ENCODE measurements at regions not wholly inside any gene's neighbourhood (a gene's known extent, or its start where the extent isn't known, plus 50 kb on each side); places are given as distances from the start of the nearest gene placed in this dataset.

DNA sequence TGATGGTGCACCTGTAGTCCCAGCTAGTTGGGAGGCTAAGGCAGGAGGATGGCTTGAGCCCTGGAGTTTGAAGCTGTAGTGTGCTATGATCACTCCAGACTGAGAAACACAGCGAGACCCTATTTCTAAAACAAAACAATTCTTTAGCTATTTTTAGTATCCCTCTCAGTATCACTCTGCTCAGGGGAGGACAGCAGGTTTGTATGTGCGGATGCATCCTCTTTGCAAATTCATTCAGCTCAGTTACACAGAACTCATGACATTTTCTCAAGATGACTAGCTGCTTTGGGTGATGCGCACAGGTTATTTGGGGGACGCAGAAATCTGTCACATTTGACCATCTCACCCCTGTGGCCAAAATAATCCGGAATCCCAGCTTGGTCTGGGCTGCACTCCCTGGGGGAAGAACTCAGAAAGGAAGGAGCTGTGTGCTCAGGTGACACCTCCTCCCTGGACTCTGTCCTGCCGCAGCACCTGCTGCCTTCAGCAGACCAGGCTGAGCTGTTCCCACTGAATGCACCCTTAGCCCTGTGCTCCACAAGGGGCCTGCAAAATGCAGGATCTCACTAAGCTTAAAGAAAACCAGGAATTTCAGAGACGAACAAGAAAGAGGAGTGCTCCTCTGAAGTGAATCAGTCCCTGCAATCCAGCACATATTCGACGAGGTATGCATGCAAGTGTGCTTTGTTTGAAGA is 89.5 kb upstream of the PGBD5 start:
- no peak for DNase-seq (ENCODE audit: low read depth, low spot score)
- in situ Hi-C loops (cut with HindIII; ENCODE audit: low sequenced_read_pairs) = no loop called here
- TF ChIP-seq CTCF (IDR thresholded peaks at IDR 0.05; ENCODE audit: low read depth, low read length) = no peak
- H3K4me3 ChIP-seq (ENCODE audit: low read depth, low read length) = no peak overlapping the region

GRCh38 chr1:230510496-230510895 is 84.4 kb upstream of the PGBD5 start:
- H3K4me3 ChIP-seq (ENCODE audit: low read depth, low read length) = no peak overlapping the region
- TF ChIP-seq CTCF (IDR thresholded peaks at IDR 0.05; ENCODE audit: low read depth, low read length) = no peak
- in situ Hi-C loops (cut with HindIII; ENCODE audit: low sequenced_read_pairs) = no loop called here
- no peak for DNase-seq (ENCODE audit: low read depth, low spot score)

GRCh38 chr1:230509281-230509977 is 83.3 kb upstream of the PGBD5 start:
- DNase-seq (ENCODE audit: low read depth, low spot score) = peak; percentile 85
- in situ Hi-C loops (cut with HindIII; ENCODE audit: low sequenced_read_pairs) = no loop called here
- H3K4me3 ChIP-seq (ENCODE audit: low read depth, low read length) = no peak overlapping the region
- TF ChIP-seq CTCF (IDR thresholded peaks at IDR 0.05; ENCODE audit: low read depth, low read length) = no peak

GRCh38 chr1:230507666-230508402 is 81.7 kb upstream of the PGBD5 start:
- no peak for DNase-seq (ENCODE audit: low read depth, low spot score)
- no peak for TF ChIP-seq CTCF (IDR thresholded peaks at IDR 0.05; ENCODE audit: low read depth, low read length)
- in situ Hi-C loops (cut with HindIII; ENCODE audit: low sequenced_read_pairs) = no loop called here
- H3K4me3 ChIP-seq (ENCODE audit: low read depth, low read length) = no peak overlapping the region

DNA sequence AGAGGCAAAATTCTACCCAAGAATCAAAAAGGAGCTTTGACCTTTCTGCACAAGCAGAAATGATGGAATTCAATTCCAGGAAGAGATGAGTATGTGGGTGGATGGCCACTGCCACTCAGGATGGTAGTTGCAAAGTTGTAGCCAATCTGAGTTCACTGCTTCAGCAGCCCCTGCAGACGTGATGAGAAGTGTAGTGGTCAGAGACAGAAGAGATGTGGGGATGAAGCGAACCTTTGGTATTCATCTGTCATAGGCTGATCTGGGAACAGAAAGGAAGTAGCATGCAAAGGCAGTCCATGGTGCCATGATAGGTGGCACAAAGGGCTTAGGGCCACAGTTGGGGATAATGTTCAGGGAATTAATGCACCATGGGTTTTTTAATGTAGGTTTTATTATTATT is 81.1 kb upstream of the PGBD5 start:
- no peak for TF ChIP-seq CTCF (IDR thresholded peaks at IDR 0.05; ENCODE audit: low read depth, low read length)
- DNase-seq (ENCODE audit: low read depth, low spot score) = no peak
- in situ Hi-C loops (cut with HindIII; ENCODE audit: low sequenced_read_pairs) = no loop called here
- H3K4me3 ChIP-seq (ENCODE audit: low read depth, low read length) = no peak overlapping the region

- DNase-seq (ENCODE audit: low read depth, low spot score) = no peak
- in situ Hi-C loops (cut with HindIII; ENCODE audit: low sequenced_read_pairs) = no loop called here
- no peak overlapping the region for H3K4me3 ChIP-seq (ENCODE audit: low read depth, low read length)
- no peak for TF ChIP-seq CTCF (IDR thresholded peaks at IDR 0.05; ENCODE audit: low read depth, low read length)
Observed at GRCh38 chr1:230506451-230506850, 80.3 kb upstream of the PGBD5 start.
